K562 (cell line): ENCODE measurements at regions not wholly inside any gene's neighbourhood (a gene's known extent, or its start where the extent isn't known, plus 50 kb on each side); places are given as distances from the start of the nearest gene placed in this dataset.

Experiments used
- ESRRA ChIP-seq: fragments of 450-650 bp; IDR thresholded peaks from 2 replicates; pipeline ENCODE4 v1.6.1; 2014; ENCODE audit warnings: low read depth, mild to moderate bottlenecking, moderate library complexity, borderline replicate concordance
- FOXA1 ChIP-seq: fragments of 450-650 bp; IDR thresholded peaks from 2 replicates; pipeline ENCODE4 v1.6.1; 2016; ENCODE audit warnings: mild to moderate bottlenecking, borderline replicate concordance
- NFIC ChIP-seq: fragments of 450-650 bp; IDR thresholded peaks from 2 replicates; pipeline ENCODE4 v1.6.1; 2017; ENCODE audit warnings: mild to moderate bottlenecking, inconsistent platforms

- TF ChIP-seq FOXA1 (no peak), NFIC (no peak), ESRRA (no peak)
These were observed 88.2 kb upstream of the USP9X start for GRCh38 chrX:40996886-40997530.
